Fibroblast of gingiva (primary cell): ENCODE measurements at regions not wholly inside any gene's neighbourhood (a gene's known extent, or its start where the extent isn't known, plus 50 kb on each side); places are given as distances from the start of the nearest gene placed in this dataset.

Experiments
- DNase-seq: peaks from one replicate; pipeline ENCODE4 v3.0.0-alpha.2; 2011; ENCODE audit warnings: low read depth

- peak; percentile 62 for DNase-seq
Observed at GRCh38 chr4:155094201-155094820, 114.1 kb upstream of the NPY2R start.

- DNase-seq, result no peak
Observed at GRCh38 chr4:155099231-155099630, 109.2 kb upstream of the NPY2R start.

GRCh38 chr4:155106629-155107028 lies 101.8 kb upstream of the NPY2R start:
- DNase-seq, result no peak

GRCh38 chr4:155107059-155107458 lies 101.4 kb upstream of the NPY2R start:
- no peak for DNase-seq

- DNase-seq, result no peak
Observed at GRCh38 chr4:155114790-155115189, 93.6 kb upstream of the NPY2R start.

- no peak for DNase-seq
Observed at GRCh38 chr4:155119006-155119405, 89.4 kb upstream of the NPY2R start.

GRCh38 chr4:155120536-155120935 lies 87.9 kb upstream of the NPY2R start:
- DNase-seq, result no peak

- no peak for DNase-seq
Observed at GRCh38 chr4:155122382-155122781, 86.1 kb upstream of the NPY2R start.

GRCh38 chr4:155134136-155134535 lies 74.3 kb upstream of the NPY2R start:
- DNase-seq, result no peak

GRCh38 chr4:155140889-155141288 lies 67.5 kb upstream of the NPY2R start:
- no peak for DNase-seq

- DNase-seq, result no peak
Observed at GRCh38 chr4:155143512-155143911, 64.9 kb upstream of the NPY2R start.
